RWPE1 (cell line): ENCODE measurements at regions not wholly inside any gene's neighbourhood (a gene's known extent, or its start where the extent isn't known, plus 50 kb on each side); places are given as distances from the start of the nearest gene placed in this dataset.

Experiments
- CTCF ChIA-PET: fragments of 350-600 bp; sonication (Branson Sonifier 250); formaldehyde crosslinking; extraction: SDS; loops from one replicate; lab custom pipeline; 2021; lab: Yijun Ruan, JAX
- POLR2A ChIA-PET: fragments of 400-600 bp; formaldehyde crosslinking; extraction: SDS; loops from one replicate; lab custom pipeline; 2020; ENCODE audit warnings: antibody characterized with exemption; ENCODE audit not compliant: low non-redundant PET; lab: Yijun Ruan, JAX
- DNase-seq: peaks from one replicate; pipeline ENCODE4 v3.0.0; 2012; ENCODE audit warnings: low spot score
- H3K27ac ChIP-seq: fragments of 450-650 bp; 2 replicates; pipeline ENCODE4 v1.5.1; 2017
- CTCF ChIP-seq: fragments of 450-650 bp; conservative IDR thresholded peaks from 2 replicates; pipeline ENCODE4 v1.5.1; 2017; ENCODE audit warnings: low read depth, mild to moderate bottlenecking

GRCh38 chr9:12178634-12179033 is 514.6 kb upstream of the TYRP1 start:
- no peak overlapping the region for H3K27ac ChIP-seq
- ChIA-PET POLR2A (no interaction called here), CTCF (no interaction called here)
- no peak for TF ChIP-seq CTCF
- DNase-seq: no peak

- POLR2A ChIA-PET: no interaction called here
- TF ChIP-seq CTCF: no peak
- CTCF ChIA-PET: no interaction called here
- H3K27ac ChIP-seq: no peak overlapping the region
- no peak for DNase-seq
These were observed 510.4 kb upstream of the TYRP1 start for GRCh38 chr9:12182806-12183205.

GRCh38 chr9:12183321-12183720 is 509.9 kb upstream of the TYRP1 start:
- CTCF ChIA-PET: no interaction called here
- no peak for DNase-seq
- no peak overlapping the region for H3K27ac ChIP-seq
- POLR2A ChIA-PET: no interaction called here
- TF ChIP-seq CTCF: no peak

GRCh38 chr9:12185856-12186255 is 507.3 kb upstream of the TYRP1 start:
- peak; percentile 4 for DNase-seq
- CTCF ChIA-PET: no interaction called here
- no peak overlapping the region for H3K27ac ChIP-seq
- no peak for TF ChIP-seq CTCF
- POLR2A ChIA-PET: no interaction called here

DNA sequence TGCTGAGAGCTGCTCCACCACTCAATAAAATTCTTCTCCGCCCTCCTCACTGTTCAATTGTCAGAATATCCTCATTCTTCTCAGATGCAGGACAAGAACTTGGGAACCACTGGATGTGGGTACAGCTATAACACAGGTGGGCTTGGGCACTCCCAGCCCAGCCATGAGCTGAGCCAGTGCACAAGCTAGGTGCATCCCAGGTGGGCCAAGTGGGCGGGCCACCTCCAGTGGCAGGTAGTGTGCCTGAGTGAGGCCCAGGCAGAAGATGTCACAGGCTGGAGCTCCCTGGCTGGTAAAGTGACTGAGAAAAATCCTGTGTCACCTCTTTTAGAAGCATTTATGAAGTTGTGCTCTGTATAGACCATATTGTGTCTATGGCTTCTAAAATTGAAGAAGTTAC is 501.6 kb upstream of the TYRP1 start:
- ChIA-PET CTCF (interaction anchor here (0.6 kb wide), 1 partner anchor 579 kb away, joined by 8 read pairs; no protein-coding TSS in a partner anchor), POLR2A (no interaction called here)
- H3K27ac ChIP-seq: no peak overlapping the region
- DNase-seq: no peak
- no peak for TF ChIP-seq CTCF

GRCh38 chr9:12194731-12195130 is 498.5 kb upstream of the TYRP1 start:
- POLR2A ChIA-PET: no interaction called here
- no peak for DNase-seq
- no peak overlapping the region for H3K27ac ChIP-seq
- TF ChIP-seq CTCF: no peak
- CTCF ChIA-PET: no interaction called here

DNA sequence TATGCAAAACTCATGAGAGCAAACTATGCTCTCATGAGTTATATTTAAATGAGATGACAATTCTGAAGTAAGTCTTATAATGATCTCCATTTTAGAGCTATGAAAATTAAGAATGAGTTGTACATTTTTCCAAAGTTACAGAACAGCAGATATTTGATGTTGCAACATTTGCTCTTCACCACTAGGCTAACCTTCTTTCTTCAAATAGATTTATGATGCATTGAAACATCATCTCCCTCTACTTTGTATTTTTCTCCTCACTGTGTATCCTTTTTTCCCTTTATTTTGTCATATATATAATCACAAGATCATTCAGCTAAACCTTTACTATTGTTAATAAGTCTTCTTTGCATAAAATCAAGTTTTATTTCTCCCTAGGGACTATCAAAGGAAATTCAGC is 497.7 kb upstream of the TYRP1 start:
- DNase-seq: no peak
- POLR2A ChIA-PET: no interaction called here
- TF ChIP-seq CTCF: no peak
- CTCF ChIA-PET: no interaction called here
- H3K27ac ChIP-seq: no peak overlapping the region
